ENCODE measurements at regions not wholly inside any gene's neighbourhood (a gene's known extent, or its start where the extent isn't known, plus 50 kb on each side); places are given as distances from the start of the nearest gene placed in this dataset.

- TF ChIP-seq, protein P1, sequence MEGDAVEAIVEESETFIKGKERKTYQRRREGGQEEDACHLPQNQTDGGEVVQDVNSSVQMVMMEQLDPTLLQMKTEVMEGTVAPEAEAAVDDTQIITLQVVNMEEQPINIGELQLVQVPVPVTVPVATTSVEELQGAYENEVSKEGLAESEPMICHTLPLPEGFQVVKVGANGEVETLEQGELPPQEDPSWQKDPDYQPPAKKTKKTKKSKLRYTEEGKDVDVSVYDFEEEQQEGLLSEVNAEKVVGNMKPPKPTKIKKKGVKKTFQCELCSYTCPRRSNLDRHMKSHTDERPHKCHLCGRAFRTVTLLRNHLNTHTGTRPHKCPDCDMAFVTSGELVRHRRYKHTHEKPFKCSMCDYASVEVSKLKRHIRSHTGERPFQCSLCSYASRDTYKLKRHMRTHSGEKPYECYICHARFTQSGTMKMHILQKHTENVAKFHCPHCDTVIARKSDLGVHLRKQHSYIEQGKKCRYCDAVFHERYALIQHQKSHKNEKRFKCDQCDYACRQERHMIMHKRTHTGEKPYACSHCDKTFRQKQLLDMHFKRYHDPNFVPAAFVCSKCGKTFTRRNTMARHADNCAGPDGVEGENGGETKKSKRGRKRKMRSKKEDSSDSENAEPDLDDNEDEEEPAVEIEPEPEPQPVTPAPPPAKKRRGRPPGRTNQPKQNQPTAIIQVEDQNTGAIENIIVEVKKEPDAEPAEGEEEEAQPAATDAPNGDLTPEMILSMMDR (IDR thresholded peaks at IDR 0.05) = no peak
- TF ChIP-seq POLR2A (IDR thresholded peaks at IDR 0.05; ENCODE audit: low read depth) (no peak), POLR2AphosphoS5 (IDR thresholded peaks at IDR 0.05) (no peak), EP300 (IDR thresholded peaks at IDR 0.05) (no peak)
Observed at GRCh38 chr5:5576744-5577143, 154.3 kb downstream of the ICE1 start.
